Tibial nerve (tissue), 4 donors: ENCODE measurements at regions not wholly inside any gene's neighbourhood (a gene's known extent, or its start where the extent isn't known, plus 50 kb on each side); places are given as distances from the start of the nearest gene placed in this dataset.

Experiments used
- EP300 ChIP-seq, 2 donors: sonication (generic); formaldehyde crosslinking; IDR thresholded peaks; one replicate each; pipeline ENCODE4 v1.6.1; 2017; ENCODE audit warnings: antibody characterized with exemption in 2 of 2, mild to moderate bottlenecking in 1 of 2
- TF ChIP-seq, protein P1 (sequence below), 5 experiments: fragments of 200-600 bp in 3 of 5; fragments of 450-650 bp in 2 of 5; sonication (generic) in 3 of 5; IDR thresholded peaks; one replicate each; pipeline ENCODE4 v1.5.1; 2016 to 2019; ENCODE audit warnings: antibody characterized with exemption in 5 of 5, mild to moderate bottlenecking in 3 of 5, moderate library complexity in 2 of 5

DNA sequence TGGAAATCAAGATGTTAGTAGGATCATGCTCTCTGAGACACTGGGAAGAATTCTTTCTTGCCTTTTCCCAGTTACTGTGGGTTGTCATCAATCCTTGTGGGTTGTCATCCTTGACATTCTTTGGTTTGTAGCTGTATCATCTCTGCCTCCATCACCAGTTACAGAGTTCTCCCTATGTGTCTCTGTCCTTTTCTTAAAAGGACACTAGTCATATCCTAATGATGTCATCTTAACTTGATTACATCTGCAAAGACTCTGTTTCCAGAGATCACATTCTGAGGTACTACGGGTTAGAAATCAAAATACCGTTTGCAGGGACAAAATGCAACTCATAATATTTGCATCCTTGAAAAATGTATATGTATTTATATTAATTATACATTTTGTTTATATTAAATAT lies 500.4 kb downstream of the ZBBX start:
- no peak for TF ChIP-seq EP300 (IDR thresholded peaks at IDR 0.05)
- TF ChIP-seq, protein P1, sequence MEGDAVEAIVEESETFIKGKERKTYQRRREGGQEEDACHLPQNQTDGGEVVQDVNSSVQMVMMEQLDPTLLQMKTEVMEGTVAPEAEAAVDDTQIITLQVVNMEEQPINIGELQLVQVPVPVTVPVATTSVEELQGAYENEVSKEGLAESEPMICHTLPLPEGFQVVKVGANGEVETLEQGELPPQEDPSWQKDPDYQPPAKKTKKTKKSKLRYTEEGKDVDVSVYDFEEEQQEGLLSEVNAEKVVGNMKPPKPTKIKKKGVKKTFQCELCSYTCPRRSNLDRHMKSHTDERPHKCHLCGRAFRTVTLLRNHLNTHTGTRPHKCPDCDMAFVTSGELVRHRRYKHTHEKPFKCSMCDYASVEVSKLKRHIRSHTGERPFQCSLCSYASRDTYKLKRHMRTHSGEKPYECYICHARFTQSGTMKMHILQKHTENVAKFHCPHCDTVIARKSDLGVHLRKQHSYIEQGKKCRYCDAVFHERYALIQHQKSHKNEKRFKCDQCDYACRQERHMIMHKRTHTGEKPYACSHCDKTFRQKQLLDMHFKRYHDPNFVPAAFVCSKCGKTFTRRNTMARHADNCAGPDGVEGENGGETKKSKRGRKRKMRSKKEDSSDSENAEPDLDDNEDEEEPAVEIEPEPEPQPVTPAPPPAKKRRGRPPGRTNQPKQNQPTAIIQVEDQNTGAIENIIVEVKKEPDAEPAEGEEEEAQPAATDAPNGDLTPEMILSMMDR (IDR thresholded peaks at IDR 0.05), result no peak
